ENCODE measurements at regions not wholly inside any gene's neighbourhood (a gene's known extent, or its start where the extent isn't known, plus 50 kb on each side); places are given as distances from the start of the nearest gene placed in this dataset.

GRCh38 chr4:176945334-176945733 lies 152.6 kb upstream of the VEGFC start:
- TF ChIP-seq POLR2AphosphoS5 (IDR thresholded peaks at IDR 0.05; ENCODE audit: borderline replicate concordance, low read depth, low read length) (no peak), EZH2 (IDR thresholded peaks at IDR 0.05) (no peak), FOXP2 (optimal IDR thresholded peaks at IDR 0.05; ENCODE audit: control extremely low read depth, extremely low read length, insufficient read depth) (no peak)
